ENCODE measurements at regions not wholly inside any gene's neighbourhood (a gene's known extent, or its start where the extent isn't known, plus 50 kb on each side); places are given as distances from the start of the nearest gene placed in this dataset.

DNA sequence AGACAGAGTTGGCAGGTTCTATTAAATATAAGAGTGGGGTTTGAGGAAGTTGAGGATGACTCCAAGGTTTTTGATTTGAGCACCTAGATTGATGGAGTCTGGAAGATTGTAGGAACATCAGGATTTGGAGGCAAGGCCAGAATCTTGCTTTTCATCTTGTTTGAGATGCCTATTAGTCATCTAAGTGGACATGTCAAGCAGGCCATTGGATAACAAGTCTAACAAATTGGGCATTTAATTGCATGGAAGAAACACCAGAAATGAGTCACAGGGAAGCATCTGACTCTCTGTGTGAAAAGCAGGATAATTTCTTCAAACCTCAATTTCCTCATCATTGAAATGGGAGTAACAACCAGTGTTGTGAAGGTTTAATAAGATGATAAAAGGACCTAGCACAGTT is 53.3 kb upstream of the ARL15 start:
- no peaks in the 10 kb centered on the region for H3K4me1 ChIP-seq
- no peaks in the 10 kb centered on the region for H3K9me3 ChIP-seq
- no peaks in the 10 kb centered on the region for H3K27me3 ChIP-seq
- no peak for ATAC-seq
- intact Hi-C loops (cut with DNase I): no loop called here
- no peaks in the 10 kb centered on the region for H3K36me3 ChIP-seq
- TF ChIP-seq, protein P1, sequence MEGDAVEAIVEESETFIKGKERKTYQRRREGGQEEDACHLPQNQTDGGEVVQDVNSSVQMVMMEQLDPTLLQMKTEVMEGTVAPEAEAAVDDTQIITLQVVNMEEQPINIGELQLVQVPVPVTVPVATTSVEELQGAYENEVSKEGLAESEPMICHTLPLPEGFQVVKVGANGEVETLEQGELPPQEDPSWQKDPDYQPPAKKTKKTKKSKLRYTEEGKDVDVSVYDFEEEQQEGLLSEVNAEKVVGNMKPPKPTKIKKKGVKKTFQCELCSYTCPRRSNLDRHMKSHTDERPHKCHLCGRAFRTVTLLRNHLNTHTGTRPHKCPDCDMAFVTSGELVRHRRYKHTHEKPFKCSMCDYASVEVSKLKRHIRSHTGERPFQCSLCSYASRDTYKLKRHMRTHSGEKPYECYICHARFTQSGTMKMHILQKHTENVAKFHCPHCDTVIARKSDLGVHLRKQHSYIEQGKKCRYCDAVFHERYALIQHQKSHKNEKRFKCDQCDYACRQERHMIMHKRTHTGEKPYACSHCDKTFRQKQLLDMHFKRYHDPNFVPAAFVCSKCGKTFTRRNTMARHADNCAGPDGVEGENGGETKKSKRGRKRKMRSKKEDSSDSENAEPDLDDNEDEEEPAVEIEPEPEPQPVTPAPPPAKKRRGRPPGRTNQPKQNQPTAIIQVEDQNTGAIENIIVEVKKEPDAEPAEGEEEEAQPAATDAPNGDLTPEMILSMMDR (IDR thresholded peaks at IDR 0.05): no peak
- no peak for DNase-seq
- H3K4me3 ChIP-seq: no peak overlapping the region
- no peak overlapping the region for H3K27ac ChIP-seq

DNA sequence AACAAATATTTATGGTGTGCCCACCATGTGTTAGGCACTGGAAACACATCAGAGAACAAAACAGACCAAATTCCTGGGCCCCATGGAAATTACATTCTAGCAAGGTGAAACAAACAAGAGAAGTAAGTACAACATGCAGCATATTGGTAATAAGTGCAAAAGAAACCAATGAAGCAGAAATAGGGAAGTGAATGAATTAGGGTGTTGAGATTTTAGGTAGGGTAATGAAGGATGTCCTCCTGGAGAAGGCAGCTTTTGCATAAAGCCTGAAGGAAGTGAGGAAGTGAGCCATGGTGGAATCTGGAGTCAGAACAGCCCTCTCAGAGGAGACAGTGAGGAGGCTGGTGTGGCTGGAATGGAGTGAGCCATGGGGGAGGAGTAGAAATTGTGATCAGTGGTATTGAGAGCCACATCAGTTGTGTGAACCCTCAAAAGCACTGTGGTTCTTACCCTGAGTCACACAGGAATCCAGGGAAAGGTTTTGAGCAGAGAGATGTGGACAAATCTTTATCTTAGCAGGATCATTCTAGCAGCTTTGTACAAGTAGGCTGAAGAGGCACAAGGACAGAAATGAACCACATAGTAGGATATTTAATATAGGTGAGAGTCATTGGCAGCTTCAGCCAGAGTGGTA is 52.7 kb upstream of the ARL15 start:
- ATAC-seq: no peak
- DNase-seq: no peak
- TF ChIP-seq, protein P1 (IDR thresholded peaks at IDR 0.05): no peak
- Histone ChIP-seq H3K9me3 (no peaks in the 10 kb centered on the region), H3K27me3 (no peaks in the 10 kb centered on the region), H3K4me1 (no peaks in the 10 kb centered on the region), H3K36me3 (no peaks in the 10 kb centered on the region), H3K4me3 (no peak overlapping the region), H3K27ac (no peak overlapping the region)
- intact Hi-C loops (cut with DNase I): no loop called here

DNA sequence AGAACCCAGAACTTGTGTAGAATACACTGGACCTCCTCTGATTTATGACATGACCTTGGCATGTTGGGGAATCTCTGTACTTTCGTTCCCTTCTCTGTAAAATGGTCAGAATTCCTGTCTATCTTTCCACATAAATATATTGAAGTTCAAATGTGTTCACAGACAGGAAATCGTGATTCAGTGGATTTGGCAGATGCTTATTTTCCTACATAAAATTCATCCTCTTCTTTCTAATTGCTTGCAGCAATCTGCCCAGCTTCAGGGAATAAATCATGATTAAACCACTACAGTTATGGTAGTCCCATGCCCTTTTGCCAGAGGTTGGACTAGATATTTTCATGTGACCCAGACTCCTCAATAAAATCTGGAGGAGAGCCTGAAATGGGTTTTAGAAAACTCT is 52.1 kb upstream of the ARL15 start:
- Histone ChIP-seq H3K4me1 (no peaks in the 10 kb centered on the region), H3K9me3 (no peaks in the 10 kb centered on the region), H3K27me3 (no peaks in the 10 kb centered on the region), H3K36me3 (no peaks in the 10 kb centered on the region), H3K4me3 (no peak overlapping the region), H3K27ac (no peak overlapping the region)
- DNase-seq (no peak), ATAC-seq (no peak)
- TF ChIP-seq, protein P1 (IDR thresholded peaks at IDR 0.05): no peak
- intact Hi-C loops (cut with DNase I): no loop called here

DNA sequence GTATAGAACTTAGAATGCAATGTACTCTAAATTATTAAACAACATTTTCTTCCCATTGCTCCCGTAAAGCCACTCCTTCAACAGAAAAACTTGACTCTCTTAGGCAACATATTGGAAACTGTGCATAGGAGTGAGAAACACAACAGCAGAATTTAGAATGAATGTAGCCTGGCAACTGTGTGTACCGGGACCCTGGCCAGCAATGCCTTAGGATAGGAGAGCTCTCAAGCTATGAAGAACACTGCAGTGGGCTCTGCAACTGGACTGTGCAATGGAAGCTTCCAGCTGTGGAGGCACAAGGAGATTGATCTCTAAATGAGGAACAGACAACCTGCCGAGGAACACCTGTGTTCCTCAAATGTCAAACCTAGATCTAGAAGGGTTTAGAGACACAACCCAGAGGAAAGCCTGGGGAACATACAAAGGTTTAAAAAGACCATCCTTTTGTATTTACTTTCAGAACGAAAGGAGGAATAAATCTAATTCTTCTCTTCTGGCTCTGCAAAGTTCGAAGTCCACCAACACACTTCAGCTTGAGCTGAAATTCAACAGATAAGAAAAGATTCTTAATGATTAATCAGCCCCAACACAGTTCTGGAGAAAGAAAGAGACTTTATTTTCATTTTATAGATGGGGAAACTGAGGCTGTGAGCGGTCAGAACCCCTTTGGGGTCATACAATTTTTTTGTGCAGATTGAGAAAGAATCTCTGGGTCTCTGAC is 51.5 kb upstream of the ARL15 start:
- TF ChIP-seq, protein P1 (IDR thresholded peaks at IDR 0.05): no peak
- no peaks in the 10 kb centered on the region for H3K9me3 ChIP-seq
- intact Hi-C loops (cut with DNase I): no loop called here
- H3K27ac ChIP-seq: no peak overlapping the region
- no peak for DNase-seq
- H3K36me3 ChIP-seq: no peaks in the 10 kb centered on the region
- ATAC-seq: no peak
- H3K27me3 ChIP-seq: no peaks in the 10 kb centered on the region
- no peaks in the 10 kb centered on the region for H3K4me1 ChIP-seq
- no peak overlapping the region for H3K4me3 ChIP-seq

DNA sequence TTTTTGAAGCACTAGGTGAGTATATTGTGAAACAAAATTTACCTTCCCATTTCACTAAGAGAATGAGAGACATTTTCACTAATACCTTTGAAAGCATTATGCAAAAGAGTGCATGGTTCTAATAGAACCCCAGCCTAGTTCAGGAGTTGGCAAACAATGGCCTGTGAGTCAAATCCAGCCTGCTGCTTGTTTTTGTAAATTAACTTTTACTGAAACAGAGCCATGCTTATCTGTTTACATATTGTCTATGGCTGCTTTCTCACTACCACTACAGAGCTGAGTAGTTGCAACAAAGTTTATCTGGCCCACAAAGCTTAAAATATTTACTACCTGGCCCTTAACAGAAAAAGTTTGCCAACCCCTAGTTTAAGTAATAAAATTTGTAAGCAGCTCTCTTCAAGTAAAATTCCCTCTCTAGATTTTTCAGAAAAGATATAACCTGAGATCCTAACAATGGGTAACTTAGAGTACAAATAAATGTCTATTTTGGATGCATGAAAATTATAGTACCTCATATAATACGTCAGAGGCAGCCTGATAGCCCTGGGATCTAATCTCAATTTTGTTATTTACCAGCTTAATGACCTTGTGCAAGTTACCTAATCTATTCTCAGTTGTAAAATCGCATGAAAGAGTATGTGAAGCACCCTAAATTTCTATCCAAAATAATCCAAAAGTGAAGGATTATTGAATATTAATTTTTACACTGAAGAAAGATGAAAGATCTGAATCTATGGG is 50.7 kb upstream of the ARL15 start:
- Histone ChIP-seq H3K27me3 (no peaks in the 10 kb centered on the region), H3K4me1 (no peaks in the 10 kb centered on the region), H3K9me3 (no peaks in the 10 kb centered on the region), H3K36me3 (no peaks in the 10 kb centered on the region), H3K27ac (no peak overlapping the region), H3K4me3 (no peak overlapping the region)
- ATAC-seq (no peak), DNase-seq (no peak)
- intact Hi-C loops (cut with DNase I): no loop called here
- TF ChIP-seq, protein P1 (IDR thresholded peaks at IDR 0.05): no peak
